Chondrocyte (in vitro differentiated cells): ENCODE measurements at regions not wholly inside any gene's neighbourhood (a gene's known extent, or its start where the extent isn't known, plus 50 kb on each side); places are given as distances from the start of the nearest gene placed in this dataset.
A peak's percentile ranks its signal among the peaks of the same experiment; 100 is the strongest.

Source experiments
- DNase-seq: peaks from one replicate; pipeline ENCODE4 v3.0.0; 2021; ENCODE audit warnings: mixed read lengths, low spot score
- H3K27ac Mint-ChIP-seq: one replicate; pipeline ENCODE4 v1.8.0; 2021; ENCODE audit warnings: mild to moderate bottlenecking, moderate library complexity, mixed read lengths; ENCODE audit not compliant: unreplicated experiment
- H3K27me3 Mint-ChIP-seq: 2 replicates; pipeline ENCODE4 v1.8.0; 2021; ENCODE audit warnings: low read depth, mixed read lengths
- H3K36me3 Mint-ChIP-seq: 2 replicates; pipeline ENCODE4 v1.8.0; 2021; ENCODE audit warnings: low read depth, mixed read lengths
- H3K4me1 Mint-ChIP-seq: 2 replicates; pipeline ENCODE4 v1.8.0; 2021; ENCODE audit warnings: low read depth, mild to moderate bottlenecking, mixed read lengths
- H3K4me3 Mint-ChIP-seq: one replicate; pipeline ENCODE4 v1.8.0; 2021; ENCODE audit warnings: mild to moderate bottlenecking, moderate library complexity, mixed read lengths; ENCODE audit not compliant: unreplicated experiment
- H3K9me3 Mint-ChIP-seq: 2 replicates; pipeline ENCODE4 v1.8.0; 2021; ENCODE audit warnings: low read depth, mixed read lengths
- TF ChIP-seq, protein P1 (sequence below): fragments of 200-600 bp; sonication (generic); IDR thresholded peaks from 2 replicates; pipeline ENCODE4 v1.5.0; 2021; ENCODE audit warnings: antibody characterized with exemption, mild to moderate bottlenecking, moderate library complexity

DNA sequence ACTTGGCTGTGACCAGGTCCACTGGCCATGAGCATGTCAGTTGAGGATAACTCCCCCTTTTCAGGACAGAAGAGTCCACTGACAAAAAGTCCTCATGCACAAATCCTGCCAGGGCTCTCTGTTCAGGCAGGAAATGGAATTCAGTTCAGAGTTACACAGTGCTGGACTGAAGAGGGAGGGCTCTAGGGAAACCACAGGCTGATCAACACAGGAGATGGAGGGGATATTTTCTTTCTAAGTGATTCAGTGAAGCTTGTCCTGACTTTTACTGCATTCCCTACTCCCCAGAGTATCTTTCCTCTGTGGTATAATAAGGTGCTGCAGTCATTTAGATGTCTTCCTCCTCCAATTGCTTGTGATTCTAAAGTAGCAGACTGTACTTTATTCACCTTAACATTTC, 335.5 kb upstream of the IGFBP7 start:
- Mint-ChIP-seq H3K27ac (no peak overlapping the region), H3K9me3 (peaks cover 2% of the 10 kb centered on the region), H3K36me3 (no peaks in the 10 kb centered on the region), H3K4me1 (peaks cover 3% of the 10 kb centered on the region), H3K27me3 (peaks cover 43% of the 10 kb centered on the region), H3K4me3 (no peak overlapping the region)
- DNase-seq: no peak
- TF ChIP-seq, protein P1, sequence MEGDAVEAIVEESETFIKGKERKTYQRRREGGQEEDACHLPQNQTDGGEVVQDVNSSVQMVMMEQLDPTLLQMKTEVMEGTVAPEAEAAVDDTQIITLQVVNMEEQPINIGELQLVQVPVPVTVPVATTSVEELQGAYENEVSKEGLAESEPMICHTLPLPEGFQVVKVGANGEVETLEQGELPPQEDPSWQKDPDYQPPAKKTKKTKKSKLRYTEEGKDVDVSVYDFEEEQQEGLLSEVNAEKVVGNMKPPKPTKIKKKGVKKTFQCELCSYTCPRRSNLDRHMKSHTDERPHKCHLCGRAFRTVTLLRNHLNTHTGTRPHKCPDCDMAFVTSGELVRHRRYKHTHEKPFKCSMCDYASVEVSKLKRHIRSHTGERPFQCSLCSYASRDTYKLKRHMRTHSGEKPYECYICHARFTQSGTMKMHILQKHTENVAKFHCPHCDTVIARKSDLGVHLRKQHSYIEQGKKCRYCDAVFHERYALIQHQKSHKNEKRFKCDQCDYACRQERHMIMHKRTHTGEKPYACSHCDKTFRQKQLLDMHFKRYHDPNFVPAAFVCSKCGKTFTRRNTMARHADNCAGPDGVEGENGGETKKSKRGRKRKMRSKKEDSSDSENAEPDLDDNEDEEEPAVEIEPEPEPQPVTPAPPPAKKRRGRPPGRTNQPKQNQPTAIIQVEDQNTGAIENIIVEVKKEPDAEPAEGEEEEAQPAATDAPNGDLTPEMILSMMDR: no peak

DNA sequence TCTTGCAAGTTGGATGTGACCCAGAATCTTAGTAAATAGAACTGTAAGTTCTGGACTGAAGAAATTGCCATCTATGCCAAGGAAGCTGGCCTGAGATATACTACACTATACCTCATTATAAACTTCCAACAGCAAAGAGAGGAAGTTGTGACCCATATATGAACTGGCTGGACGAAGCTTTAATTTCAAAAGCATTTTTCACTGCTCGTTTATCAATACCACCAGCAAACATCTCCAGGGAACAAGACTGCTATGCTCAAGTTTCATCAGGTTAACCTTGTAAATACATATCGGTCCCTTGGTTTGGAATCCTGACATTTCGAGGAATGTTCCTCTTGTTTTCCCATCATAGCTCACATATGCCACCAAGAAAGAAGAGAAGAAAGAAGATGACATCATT, 334.5 kb upstream of the IGFBP7 start:
- DNase-seq: no peak
- H3K36me3 Mint-ChIP-seq: no peaks in the 10 kb centered on the region
- TF ChIP-seq, protein P1: no peak
- peaks cover 3% of the 10 kb centered on the region for H3K4me1 Mint-ChIP-seq
- peaks cover 51% of the 10 kb centered on the region for H3K27me3 Mint-ChIP-seq
- H3K9me3 Mint-ChIP-seq: no peaks in the 10 kb centered on the region
- no peak overlapping the region for H3K27ac Mint-ChIP-seq
- H3K4me3 Mint-ChIP-seq: no peak overlapping the region

DNA sequence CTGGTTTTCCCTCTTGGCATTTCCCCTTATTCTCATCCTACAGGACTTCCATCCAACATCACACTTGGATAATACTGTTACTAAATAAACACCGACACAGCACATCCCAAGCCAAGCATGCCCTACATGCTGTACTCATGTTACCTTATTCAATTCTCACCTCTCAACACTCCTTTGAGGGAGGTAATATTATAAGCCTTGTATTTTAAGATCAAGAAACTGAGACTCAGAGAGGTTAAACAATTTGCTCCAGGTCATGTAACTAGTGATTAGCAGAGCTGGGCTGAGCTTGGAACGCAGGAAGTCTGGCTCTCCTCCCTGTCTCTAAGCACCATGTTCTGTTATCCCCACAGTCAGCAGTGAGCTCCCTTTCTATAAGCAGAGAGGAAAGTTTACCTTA, 333.6 kb upstream of the IGFBP7 start:
- H3K4me3 Mint-ChIP-seq: no peak overlapping the region
- H3K4me1 Mint-ChIP-seq: peaks cover under 1% of the 10 kb centered on the region
- no peak for DNase-seq
- TF ChIP-seq, protein P1: no peak
- H3K27ac Mint-ChIP-seq: no peak overlapping the region
- H3K36me3 Mint-ChIP-seq: no peaks in the 10 kb centered on the region
- peaks cover 49% of the 10 kb centered on the region for H3K27me3 Mint-ChIP-seq
- no peaks in the 10 kb centered on the region for H3K9me3 Mint-ChIP-seq

DNA sequence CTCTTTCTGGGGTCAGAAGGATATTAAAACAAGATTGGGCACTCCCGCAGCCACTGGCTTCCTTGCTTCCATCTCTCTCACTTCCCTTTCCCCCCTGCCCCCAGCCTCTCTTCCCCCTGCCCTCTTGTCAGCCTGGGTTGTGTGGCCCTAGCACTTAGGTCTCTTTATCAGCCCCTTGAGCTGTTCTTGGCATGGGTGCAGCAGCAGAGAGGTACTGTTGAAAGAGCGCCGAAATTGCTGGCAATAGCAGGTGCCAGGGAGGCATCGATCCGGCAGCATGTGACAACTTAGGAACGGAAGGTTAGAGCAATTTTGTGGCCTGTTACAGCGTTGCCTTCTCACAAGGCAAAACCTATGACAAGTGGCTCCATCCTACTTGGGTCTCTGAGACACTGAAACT, 333.1 kb upstream of the IGFBP7 start:
- peaks cover 49% of the 10 kb centered on the region for H3K27me3 Mint-ChIP-seq
- H3K27ac Mint-ChIP-seq: no peak overlapping the region
- DNase-seq: no peak
- H3K36me3 Mint-ChIP-seq: no peaks in the 10 kb centered on the region
- H3K9me3 Mint-ChIP-seq: no peaks in the 10 kb centered on the region
- H3K4me3 Mint-ChIP-seq: no peak overlapping the region
- TF ChIP-seq, protein P1: no peak
- H3K4me1 Mint-ChIP-seq: no peaks in the 10 kb centered on the region

DNA sequence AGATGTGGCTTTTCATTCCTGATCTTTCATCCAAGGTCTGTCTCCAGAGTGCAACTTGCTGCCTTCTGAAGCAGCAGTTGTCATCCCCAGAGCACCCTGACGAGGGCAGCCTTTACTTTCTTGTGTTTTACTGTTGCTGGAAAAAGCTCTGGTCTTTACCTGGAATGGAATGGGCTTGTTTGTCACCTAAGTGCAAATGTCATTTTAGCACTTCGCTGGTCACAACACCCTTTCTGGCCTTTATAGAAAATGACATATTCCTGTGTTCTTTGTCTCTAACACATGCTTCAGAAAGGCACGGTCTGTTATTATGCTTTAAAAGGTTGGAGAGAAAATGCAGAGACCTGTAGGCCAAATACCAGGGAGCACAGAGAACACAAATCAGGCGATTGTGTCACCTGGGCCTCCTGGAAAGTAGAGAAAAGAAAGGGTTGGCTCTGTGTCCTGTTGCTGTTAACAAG, 332.7 kb upstream of the IGFBP7 start:
- no peaks in the 10 kb centered on the region for H3K4me1 Mint-ChIP-seq
- TF ChIP-seq, protein P1: peak; percentile 88
- H3K27me3 Mint-ChIP-seq: peaks cover 48% of the 10 kb centered on the region
- H3K4me3 Mint-ChIP-seq: no peak overlapping the region
- no peaks in the 10 kb centered on the region for H3K36me3 Mint-ChIP-seq
- no peak for DNase-seq
- no peak overlapping the region for H3K27ac Mint-ChIP-seq
- no peaks in the 10 kb centered on the region for H3K9me3 Mint-ChIP-seq
